ENCODE measurements at regions not wholly inside any gene's neighbourhood (a gene's known extent, or its start where the extent isn't known, plus 50 kb on each side); places are given as distances from the start of the nearest gene placed in this dataset.
"Not testable (repeated sequence)": the region's sequence is repeated elsewhere in the genome, so short reads cannot be mapped to it uniquely, and the experiment has no call there.

DNA sequence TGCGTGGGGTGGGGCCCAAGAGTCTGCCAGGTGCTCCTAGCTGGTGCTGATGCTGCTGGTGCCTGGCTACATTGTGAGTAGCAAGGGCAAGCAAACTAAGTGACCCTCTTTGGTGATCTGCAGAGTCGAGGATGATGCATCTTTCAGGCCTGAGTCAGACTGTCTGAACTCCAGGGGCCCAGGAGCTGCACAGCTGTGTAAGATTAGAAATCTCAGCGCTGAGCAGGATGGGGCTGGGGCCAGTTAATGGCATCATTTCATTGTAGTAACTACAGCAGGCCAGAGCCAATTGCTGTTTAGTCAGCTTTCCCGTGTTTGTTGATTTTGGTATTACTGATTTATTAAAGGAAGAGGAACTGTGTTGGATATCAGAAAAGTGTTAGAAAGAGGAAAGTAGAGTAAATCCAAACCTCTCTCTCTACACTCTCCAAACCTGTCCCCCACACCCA, 365.2 kb downstream of the PAX1 start:
- DNase-seq (ENCODE audit: low read depth in 2 of 2), result peak; percentile 69 to 73

DNA sequence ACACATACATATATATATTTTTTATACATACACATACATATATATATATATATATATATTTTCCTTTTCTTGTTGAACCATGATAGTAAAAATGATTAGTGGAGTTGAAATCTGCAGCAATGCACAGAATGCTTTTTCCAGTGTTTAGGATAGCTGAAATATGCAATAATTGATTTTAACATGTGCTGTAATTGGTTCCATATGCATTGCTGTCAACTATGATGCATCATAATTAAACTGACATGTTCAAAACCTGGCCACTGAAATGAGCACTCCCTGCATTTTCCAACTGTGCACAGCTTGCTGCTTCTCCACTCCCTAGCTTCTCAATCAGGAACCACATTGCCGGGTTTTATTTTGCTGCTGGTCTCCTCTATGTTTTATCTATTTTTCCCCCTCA, 358.3 kb downstream of the PAX1 start:
- DNase-seq (ENCODE audit: low read depth in 2 of 2), result peak; percentile 65 to 72

DNA sequence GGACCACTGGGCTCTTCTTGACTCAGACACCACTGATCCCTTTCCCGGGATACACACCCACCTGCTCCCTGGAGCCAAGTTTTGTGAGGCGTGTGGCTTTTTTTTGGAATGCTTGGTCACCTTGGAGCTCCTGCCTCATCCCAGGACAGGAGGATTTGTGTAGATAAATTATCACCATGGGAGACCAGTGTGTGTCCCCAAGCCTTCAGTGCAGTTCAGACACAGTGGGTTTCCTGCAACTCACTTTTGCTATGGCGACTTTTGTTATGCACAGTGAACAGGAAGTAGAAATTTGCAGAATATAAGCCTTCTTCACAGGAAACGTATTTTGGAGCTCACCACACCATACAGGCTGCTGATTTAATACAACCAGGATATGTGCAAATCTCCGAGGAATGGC, 357.4 kb downstream of the PAX1 start:
- DNase-seq (ENCODE audit: low read depth in 2 of 2), result no peak

DNA sequence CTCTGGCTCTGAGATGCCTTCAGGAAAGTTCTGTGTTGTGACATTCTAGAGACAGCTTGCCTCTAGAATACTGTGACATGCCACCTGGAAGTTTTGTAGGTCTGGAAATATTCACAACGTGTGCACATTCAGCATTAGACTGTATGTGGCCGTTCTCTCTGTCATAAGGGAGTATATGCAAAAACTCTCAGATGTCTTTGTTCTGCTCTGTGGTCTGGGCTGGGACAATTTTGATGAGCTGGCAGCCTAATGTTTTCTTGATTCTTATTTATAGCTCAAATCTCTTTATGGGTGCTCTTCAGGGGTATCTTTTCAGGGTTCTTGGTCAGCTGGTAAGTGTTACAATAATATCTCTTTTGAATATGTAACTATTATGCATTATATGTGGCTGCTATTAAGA, 355.1 kb downstream of the PAX1 start:
- no peak for DNase-seq (ENCODE audit: low read depth in 2 of 2)

DNA sequence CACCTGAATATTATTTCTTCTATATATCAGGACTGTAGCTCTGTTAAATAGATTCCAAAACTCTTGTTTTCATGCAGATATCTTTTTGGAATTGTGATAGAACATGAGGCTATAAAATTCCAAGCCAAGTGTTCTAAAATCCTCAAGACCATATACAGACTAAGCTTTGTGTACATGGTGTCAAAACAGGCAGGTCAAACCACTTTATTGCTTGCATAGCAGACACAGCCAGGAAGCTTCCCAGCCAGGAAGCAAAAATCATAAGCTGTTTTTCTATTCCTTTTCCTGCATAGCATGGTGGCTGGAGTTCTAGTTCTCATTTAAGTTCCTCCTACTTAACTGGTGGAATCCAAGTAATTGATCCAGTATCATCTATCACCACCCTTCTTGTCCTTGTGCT, 353.3 kb downstream of the PAX1 start:
- DNase-seq (ENCODE audit: low read depth in 2 of 2), result no peak

DNA sequence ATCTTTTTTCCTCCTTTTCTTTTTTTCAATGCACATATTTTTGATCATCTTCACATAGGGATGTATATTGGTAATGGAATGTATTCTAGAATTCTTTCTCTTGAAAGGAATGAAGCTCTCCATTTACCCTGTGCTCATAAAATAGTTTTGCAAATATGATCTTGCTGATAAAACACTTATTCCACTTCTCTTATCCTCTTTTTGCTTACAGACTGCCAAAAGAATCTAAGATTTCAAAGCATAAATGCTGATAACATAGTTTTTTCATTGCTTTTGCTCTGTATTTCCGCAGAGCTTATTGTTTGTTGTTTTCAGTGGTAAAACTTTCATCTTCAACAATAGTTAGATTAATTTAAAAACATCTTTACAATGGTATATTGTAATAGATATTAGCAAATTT, 350.5 kb downstream of the PAX1 start:
- no peak for DNase-seq (ENCODE audit: low read depth in 2 of 2)

DNA sequence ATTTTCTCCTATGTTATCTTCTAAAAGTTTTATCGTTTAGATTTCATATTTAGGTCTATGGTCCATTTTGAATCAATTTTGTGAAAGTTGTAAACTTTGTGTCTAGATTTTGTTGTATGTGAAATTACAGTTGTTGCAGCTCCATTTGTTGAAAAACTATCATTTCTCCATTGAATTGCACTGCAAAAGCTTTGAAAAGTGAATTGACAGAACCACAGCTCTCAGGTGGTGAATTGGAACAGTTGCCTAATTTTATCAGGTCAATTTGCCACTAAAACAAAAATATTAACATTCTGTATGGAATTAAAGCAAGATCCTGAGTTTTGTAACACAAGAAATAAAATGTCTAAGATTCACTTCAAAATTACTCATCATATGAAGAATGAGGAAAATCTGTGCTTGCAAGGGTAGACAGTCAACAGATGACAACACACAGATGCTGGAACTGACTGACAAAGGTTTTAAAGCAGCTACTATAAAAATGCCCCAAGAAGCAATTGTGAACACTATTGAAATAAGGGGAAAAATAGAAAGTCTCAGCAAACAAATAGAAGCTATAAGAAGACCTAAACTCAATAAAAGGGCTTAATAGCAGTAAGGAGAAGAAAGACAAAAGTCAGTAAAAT, 346.7 kb downstream of the PAX1 start:
- DNase-seq (ENCODE audit: low read depth in 2 of 2), result no peak

DNA sequence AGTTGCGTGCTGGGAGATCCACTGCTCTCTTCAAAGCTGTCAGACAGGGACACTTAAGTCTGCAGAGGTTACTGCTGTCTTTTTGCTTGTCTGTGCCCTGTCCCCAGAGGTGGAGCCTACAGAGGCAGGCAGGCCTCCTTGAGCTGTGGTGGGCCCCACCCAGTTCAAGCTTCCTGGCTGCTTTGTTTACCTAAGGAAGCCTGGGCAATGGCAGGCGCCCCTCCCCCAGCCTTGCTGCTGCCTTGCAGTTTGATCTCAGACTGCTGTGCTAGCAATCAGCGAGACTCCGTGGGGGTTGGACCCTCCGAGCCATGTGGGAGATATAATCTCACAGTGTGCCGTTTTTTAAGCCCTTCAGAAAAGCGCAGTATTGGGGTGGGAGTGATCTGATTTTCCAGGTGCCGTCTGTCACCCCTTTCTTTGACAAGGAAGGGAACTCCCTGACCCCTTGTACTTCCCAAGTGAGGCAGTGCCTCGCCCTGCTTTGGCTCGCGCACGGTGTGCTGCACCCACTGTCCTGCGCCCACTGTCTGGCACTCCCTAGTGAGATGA, 340.6 kb downstream of the PAX1 start:
- DNase-seq (ENCODE audit: low read depth in 2 of 2), result not testable (repeated sequence)

DNA sequence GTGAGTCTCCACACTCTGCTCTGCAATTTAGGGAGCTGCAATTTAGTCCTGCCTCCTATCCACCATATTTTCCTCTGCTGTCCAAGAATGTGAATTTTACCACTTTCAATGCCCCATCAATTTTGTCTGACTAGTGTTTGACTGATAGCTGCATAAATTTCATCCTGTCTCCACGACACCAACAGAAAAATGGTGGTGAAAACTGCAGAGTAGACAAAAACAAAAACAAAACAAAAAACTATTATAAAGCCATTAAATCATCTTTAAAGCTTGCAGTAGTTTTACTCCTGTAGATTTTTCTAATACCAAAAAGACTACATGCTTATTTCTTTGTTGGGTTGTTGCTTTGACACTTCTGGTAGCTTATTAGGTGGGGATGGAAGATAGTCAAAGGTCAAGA, 322.0 kb downstream of the PAX1 start:
- no peak for DNase-seq (ENCODE audit: low read depth in 2 of 2)

DNA sequence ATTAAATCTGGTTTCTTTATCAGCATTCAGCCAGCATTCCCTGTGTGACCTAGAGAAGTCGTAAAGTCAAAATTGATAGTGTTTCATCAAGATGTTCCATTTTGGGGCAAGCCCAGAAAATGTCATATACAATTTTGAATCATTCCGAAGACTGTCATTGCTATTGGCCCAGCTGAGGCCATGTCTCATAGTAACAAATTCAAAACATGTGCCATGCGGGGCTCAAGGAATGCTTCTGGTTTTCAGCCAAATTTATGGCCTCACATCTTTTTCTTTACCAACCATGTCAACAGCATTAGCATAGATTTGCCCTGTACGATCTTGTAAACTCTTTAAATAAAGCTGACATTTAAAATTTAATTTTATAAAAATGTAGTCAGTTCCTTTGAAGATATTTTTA, 314.7 kb downstream of the PAX1 start:
- peak; percentile 28 to 33 for DNase-seq (ENCODE audit: low read depth in 2 of 2)

DNA sequence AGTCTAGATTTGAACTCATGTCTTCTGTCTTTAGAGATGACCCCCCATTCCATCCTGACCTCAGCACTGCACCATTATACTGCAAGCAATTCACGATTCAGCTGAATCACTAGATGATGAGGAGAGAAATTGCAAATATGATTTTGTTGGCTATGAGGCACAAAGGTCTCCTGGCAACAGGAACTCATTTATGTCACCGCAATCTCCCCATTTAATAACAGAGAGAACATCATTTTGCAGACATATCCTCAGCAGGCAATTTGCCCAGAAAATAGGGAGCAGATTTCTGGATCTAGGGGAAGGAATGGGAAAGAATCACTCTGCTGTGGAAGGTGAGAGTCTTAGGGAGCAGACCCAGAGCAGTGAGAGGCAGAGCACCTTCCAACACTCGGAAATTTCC, 303.0 kb downstream of the PAX1 start:
- DNase-seq (ENCODE audit: low read depth in 2 of 2), result no peak

DNA sequence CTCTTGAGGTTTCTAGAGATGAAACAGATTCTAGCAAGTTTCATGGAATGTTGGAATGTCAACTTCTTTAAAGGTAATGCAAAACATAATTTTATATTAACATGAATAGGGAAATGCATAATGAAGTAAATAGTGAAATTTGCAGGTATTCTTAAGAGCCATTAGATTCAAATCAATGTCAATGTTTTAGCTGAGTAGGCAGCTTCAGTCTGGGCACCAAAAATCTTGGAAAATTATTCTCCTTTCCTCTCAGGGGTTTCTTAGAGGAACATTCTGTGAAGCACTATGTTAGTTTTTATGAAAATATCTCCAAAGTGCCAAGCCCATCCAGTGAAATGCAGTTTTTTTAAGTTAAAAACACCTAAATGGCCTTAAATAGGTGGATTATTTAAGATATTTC, 300.8 kb downstream of the PAX1 start:
- DNase-seq (ENCODE audit: low read depth in 2 of 2), result no peak

DNA sequence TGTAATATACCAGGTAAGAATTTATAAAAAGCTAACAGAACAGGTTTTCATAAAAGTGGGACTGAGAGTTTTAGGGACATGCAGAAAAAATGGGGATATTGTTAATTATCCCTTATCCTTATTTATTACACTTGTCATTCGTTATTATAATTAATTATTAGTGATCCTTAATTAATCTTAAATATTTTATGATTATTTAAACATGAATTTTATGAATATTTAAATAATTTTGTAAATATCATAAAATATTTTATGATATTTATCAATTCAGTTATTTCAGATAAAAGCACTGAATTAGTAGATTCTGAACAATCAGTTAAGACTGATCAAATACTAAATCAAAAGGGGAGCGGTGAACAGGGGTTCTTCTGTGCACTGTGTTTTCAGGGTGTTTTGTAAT, 300.1 kb downstream of the PAX1 start:
- no peak for DNase-seq (ENCODE audit: low read depth in 2 of 2)

DNA sequence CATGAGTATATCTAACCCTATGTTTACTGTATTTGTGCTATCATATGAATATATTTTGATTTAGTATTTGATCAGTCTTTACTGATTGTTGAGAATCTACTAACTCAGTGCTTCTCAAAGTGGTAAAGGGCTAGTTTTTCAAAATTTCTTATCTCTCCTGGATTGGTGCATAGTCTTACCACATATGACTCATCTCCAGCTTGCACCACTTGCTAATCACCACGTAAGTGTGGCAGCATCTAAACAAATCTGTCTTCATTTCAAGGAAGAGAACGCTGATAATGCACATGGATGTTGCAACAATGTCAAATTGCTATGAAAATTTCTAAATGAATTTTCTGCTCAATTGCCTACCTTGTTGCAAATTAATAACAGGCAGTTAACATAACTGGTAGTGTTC, 299.5 kb downstream of the PAX1 start:
- no peak for DNase-seq (ENCODE audit: low read depth in 2 of 2)

DNA sequence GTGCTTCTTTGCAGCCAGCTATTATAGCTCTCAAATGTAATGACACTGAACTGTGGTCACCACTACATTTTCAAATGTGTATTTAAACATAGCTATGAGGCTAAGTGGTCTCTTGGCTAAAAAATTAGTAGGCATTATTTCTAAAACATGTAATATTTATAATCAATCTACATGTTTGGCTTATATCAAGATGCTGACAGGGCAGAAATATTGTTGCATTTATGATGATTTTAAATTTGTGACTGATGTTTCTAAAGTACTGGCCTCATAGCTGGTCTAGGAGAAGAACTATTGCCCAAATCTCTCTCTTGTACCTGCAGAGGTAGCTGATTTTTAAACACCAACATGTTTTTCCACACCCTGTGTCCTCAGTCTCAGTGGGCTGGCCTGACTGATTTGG, 298.2 kb downstream of the PAX1 start:
- DNase-seq (ENCODE audit: low read depth in 2 of 2), result no peak

DNA sequence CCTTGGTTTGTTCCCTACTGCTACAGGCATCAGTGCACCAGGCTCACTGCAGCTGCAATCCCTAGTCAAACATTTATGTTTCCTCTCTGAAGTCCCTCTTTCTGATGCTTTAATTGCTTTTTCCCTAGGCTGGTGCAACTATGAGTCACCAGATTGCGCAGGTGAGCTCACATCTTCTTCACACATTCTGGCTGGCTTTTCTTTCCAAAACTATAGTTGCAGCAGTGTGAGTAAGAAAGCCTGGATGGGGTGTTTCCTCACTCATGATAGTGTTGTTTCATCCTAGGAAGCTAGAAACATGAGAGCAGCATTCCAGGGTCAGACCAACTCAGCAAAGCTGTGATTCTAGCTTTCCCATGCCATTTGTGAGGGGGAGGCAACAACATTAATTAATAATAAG, 296.4 kb downstream of the PAX1 start:
- no peak for DNase-seq (ENCODE audit: low read depth in 2 of 2)

DNA sequence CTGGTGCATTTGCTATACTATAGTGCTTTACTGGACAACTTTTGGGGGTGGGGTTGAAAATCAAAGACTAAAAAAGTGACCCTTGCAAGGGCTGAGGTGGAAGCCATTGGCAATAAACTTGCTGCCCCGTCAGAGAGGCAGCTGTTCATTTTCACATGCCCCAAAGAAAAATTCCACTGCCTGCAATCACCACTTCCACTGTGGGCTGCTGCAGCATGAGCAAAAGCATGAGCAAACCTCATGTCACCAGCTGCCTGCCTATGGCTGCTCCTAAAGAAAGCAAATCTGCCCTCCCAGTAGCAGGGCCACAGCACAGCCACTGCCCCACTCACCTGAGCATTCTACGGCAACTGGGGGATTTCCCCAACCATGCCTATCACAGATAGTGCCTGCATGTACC, 290.0 kb downstream of the PAX1 start:
- no peak for DNase-seq (ENCODE audit: low read depth in 2 of 2)

DNA sequence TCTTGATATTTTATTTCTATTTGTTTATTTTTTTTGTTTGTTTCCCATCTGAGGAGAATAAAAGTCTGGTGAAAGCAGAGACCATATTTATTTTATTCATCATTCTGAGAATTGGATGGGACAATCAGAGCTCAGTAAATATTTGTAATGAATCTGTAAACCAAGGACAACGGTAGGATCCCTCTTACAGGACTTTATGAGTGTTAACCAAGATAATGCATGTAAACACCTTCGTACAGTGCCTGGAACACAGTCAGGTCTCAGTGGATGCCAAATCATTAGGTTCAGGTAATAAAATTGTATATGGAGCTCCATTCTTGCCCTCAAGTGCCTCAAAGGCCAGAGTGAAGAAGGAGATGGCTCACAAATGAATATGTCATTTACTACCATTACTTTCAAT, 288.7 kb downstream of the PAX1 start:
- no peak for DNase-seq (ENCODE audit: low read depth in 2 of 2)

DNA sequence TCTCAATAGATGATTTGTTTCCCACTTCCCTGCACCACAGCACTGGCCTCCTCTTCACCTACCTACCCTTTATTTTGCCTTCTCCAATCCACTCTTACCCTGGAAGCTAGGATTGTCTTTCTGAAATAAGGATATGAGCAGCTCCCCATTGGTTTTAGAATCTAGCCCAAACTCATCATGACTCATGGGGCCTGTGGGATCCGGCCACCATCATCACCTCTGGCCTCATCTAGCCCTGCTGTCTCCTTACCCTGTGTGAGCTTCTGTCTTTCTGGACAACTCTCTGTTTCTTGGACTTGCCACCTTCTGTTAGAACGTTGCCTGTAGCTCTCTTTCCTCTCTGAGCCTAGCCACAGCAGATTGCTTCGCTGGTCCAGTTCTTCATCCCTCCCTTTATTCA, 277.1 kb downstream of the PAX1 start:
- DNase-seq (ENCODE audit: low read depth in 2 of 2), result no peak

DNA sequence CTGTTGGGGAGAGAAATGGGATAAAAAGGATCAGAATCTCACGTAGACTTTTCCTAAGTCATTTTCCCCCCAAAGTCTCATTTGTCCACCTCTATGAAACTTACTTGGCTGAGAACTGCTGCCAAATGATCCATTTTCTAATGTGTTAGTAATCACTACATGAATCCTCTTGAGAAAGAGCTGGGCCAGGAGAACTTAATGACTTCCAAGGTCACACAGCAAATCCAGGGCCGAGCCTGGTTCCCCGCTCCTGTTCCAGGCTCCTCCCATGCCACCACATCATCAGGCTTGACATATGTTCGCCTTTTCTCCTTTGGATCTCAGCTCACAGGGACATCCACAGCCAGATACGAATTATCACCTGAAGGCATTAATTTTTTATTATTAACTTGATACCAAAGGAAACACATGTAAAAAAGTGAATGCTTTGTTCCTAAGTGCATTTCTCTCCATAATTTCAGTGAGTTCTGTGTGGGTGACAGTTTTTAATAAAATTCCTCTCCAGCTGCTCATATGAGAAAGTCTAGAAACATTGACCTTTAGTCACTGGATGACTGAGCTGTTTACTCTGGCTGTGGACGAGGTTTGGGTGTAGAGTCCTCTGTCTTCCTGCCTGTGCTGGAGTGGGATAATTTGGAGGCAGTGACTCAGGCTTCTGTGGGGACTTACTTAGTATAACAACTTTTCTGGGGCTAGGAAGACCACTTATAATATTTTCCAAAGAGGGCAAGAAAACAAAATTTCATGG, 276.3 kb downstream of the PAX1 start:
- DNase-seq (ENCODE audit: low read depth in 2 of 2), result peak in 1 of 2 experiments; percentile 33

DNA sequence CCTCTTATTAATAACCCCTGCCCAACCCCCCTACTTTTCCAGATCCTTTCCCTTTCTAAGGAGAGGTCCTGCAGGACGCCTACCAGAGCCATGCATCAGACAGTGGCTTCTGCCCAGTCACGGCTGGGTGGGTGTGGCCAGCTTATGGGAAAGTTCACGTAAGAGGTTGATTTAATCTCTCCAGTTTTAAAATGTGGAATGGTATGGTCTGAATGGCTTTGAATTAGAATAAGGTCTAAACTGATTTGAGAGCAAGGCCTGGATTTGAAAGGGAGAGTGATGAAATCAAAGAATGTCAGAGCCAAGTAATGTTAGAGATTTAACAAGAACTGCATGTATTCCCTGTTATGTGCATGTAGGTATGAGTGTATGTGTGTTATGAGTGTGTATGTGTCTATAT, 275.7 kb downstream of the PAX1 start:
- DNase-seq (ENCODE audit: low read depth in 2 of 2), result no peak

DNA sequence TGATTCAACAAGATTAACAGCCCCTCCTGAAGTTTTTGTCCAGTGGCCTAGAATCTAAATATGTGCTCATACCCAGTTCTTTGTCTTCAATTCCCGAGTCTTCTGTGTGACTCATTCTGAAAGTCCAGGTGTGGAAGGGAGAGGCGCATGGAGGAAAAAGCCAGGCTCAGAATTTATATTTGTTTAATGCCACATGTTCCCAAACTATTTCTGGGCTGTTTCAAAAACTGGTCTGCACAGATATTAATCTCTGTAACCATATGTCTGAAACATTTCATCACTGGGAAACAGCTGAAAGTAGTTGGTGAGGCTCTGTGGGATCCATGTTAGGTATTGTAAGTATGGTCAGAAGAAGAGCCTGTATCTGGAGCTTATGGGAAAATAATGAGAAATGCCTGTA, 266.0 kb downstream of the PAX1 start:
- DNase-seq (ENCODE audit: low read depth in 2 of 2), result no peak

DNA sequence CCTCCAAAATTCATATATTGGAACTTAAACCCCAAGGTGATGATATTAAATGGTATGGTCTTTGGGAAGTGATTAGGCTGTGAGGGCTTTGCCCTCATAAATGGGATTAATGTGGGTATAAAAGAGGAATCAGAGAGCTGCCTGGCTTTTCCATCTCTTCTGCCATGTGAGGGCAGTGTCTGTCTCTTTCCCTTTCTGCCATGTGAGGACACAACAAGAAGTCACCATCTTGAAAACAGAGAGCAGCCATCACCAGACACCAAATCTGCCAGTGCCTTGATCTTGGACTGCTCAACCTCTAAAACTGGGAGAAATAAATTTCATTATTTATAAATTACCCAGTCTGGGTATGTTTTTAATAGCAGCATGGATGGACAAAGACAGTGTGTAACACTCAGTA, 263.0 kb downstream of the PAX1 start:
- DNase-seq (ENCODE audit: low read depth in 2 of 2), result no peak
